ENCODE measurements at regions not wholly inside any gene's neighbourhood (a gene's known extent, or its start where the extent isn't known, plus 50 kb on each side); places are given as distances from the start of the nearest gene placed in this dataset.
"Not testable (repeated sequence)": the region's sequence is repeated elsewhere in the genome, so short reads cannot be mapped to it uniquely, and the experiment has no call there.

- no peak for DNase-seq
Observed at GRCh38 chr18:60200558-60200957, 172.0 kb downstream of the MC4R start.

DNA sequence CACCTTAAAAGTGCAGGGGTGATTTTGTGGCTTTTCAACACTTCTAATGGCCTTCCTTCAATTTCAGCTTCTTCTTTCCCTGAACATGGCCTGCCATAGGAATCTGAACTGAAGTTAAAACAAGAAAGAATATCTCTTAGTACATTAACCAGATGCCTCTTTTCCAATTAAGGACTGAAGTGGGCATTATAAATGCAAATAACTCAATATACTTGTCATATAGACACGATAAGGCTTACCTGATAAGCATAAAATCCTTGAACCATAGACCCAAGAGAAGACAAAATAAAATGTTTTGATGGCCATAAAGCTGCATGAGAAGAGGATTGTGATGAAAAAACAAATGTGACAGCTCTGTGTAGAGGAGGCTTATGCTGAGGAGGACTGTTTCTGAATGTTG, 173.1 kb downstream of the MC4R start:
- DNase-seq, result no peak

DNA sequence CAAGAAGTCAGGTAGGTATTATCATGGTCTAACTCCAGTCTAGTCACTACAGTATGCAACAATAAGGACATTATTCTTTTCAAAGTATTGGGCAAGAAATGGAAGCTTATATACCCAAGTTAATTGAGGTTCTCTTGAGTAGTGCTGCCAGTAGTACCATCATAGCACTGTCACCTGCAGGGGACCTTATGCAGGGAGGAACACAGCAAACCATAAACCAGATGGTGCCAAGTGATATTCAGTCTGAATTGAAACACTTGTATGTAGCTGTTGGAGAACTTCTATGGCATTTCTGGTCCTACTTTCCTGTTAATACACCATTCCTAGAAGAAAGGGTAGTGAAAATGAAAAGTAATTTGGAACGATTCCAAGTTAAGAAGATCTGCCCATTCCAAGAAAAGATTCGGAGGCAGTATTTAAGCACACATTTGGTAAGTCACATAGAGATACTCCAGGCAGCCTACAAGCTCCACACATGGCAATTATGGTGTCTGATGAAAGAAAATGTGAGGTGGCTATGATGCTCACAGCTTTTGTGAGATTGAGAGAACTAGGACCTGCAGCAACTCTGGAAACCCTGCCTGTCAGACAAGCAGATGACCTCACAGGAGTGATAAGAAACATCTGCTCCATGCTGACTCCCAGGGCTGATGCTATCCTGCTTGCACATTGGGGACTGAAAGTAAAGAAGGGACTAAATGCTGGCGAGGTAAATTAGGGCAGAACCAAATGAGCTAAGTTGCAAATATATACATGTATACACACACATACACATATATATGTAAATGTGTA, 174.7 kb downstream of the MC4R start:
- no peak for DNase-seq

DNA sequence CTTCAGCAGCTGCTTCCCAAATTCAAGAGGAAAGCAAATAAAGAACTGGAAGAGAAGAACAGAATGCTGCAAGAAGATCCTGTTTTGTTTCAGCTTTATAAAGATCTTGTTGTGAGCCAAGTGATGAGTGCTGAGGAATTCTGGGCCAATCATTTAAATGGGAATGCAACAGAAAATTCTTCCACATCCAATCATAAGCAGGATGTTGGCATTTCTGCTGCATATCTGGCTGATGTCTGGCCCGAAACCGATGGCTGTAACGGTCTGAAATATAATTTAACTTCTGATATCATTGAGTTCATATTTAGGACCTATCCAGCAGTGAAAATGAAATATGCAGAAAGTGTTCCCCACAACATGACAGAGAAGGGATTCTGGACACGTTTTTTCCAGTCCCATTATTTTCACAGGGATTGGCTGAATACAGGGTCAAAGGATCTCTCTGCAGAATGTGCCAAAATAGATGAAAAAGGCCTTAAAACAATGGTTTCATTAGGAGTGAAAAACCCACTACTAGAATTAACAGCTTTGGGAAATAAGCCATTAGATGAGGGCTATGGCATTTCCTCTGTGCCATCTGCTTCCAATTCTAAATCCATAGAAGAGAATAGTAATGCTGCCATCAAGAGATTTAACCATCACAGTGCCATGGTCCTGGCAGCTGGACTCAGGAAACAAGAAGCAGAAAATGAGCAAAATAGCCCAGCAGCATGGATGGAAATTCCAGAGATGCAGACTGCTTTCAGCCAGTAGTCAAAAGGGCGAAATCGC, 175.6 kb downstream of the MC4R start:
- no peak for DNase-seq

GRCh38 chr18:60193780-60194179, 178.8 kb downstream of the MC4R start:
- no peak for DNase-seq

GRCh38 chr18:60191926-60192325, 180.6 kb downstream of the MC4R start:
- DNase-seq, result no peak

DNA sequence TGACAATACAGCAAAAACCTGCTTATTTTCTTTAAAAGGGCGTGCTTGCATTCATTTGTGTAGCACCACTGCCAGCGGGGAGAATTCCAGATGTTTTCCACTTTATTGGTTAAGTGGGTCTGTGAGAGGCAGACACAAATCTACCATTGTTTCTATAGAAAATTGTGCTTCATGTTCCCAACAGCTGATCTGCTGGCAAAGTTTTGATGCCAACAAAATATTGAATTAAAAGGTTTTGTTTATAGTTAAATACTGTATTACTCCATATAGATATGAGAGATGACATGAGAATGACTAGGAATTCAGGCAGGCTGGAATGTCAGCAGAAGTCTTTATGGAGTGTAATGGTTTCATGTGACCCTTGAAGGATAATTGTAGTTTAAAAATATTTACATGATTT, 182.7 kb downstream of the MC4R start:
- no peak for DNase-seq

- no peak for DNase-seq
Observed at GRCh38 chr18:60188958-60189357, 183.6 kb downstream of the MC4R start.

DNA sequence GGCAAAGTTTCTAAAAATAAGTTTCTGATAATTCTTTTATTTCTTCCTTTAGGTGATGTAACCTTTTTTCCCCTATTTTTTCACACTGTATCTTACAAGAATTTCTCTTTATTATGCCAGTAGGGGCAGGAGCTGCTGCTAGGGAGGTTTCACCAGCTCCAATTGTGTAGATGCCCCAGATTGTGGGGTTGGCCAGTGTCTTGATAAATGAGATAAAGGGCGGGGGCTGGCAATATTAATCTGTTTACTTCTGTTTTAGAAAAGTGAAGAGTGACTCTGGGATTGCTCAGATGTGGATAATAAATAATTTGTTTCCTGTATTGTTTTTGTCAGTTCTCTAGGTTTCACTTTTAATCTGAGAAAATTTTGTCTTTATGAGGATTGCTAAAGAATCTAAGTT, 190.4 kb downstream of the MC4R start:
- no peak for DNase-seq

- no peak for DNase-seq
Observed at GRCh38 chr18:60180671-60181070, 191.9 kb downstream of the MC4R start.

GRCh38 chr18:60178224-60178623, 194.4 kb downstream of the MC4R start:
- DNase-seq, result not testable (repeated sequence)

DNA sequence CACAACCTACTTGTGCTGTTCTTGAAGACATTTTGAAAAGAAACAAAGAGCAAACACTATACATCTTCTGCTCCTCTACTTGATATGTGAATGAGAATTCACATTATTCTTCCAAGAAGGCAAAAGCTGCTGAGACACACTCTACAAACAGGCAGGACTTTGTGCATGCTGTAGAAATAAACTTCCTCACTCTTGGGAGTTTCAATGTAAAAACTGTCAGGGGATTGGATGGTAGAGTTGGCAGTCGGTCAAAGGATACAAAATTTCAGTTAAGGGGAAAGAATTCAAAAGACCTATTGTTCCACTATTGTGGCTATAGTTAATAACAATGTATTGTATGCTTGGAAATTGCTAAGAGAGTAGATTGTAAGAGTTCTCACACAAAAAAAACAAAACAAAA, 196.3 kb downstream of the MC4R start:
- no peak for DNase-seq

DNA sequence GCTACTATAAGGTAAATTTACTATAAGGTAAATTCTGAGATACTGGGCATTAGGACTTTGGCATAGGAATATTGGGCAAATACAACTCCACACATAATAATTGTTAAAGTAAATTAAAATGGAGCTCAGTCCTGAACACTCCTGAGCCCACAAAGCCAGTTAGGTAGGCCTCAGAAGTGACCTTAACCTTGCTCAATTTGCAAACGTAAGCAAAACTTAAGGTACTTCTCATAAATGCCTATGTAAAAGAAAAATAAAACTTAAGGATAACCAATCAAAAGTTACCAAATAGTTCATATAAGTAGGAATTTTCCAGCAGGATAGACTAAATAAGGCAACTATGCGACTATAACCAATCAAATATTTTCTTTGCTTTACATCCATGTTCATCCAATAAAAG, 197.7 kb downstream of the MC4R start:
- no peak for DNase-seq

- no peak for DNase-seq
Observed at GRCh38 chr18:60172030-60172429, 200.5 kb downstream of the MC4R start.

DNA sequence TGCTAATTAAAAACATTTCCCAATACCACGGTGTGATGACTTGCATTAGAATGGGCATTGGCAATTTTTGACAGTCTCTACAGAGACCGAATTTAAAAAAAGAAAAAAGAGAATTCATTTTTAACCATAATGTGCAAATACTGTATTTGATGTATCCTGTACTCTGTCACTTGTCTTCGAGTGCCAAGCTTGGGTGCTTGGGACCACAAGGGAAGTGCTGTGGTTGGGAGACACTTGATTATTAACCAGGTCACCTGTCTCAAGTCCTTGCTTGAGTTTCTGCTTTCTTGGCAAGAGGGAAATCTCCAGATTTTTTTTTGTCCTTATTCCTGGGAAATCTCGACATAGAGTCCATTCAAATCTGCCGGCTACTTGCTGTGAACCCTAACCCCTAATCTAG, 209.0 kb downstream of the MC4R start:
- DNase-seq, result no peak

DNA sequence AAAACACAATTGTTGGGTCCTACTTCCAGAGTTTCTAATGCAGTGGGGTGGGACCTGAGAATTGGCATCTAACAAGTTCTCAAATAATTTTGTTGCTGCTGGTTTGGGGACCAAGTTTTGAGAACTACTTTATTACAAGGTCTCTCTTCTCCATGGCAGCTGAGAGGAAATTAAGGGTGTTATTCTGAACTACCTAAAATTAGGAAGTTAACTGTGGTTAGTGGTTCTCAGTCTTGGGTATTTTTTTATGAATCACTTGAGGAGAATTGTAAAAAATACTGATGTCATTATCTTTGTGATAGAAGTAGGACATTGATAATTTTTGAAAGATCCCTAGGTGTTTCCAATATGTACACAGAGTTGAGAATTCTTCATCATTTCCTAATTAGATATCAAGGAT, 210.2 kb downstream of the MC4R start:
- DNase-seq, result no peak

GRCh38 chr18:60157810-60158209, 214.8 kb downstream of the MC4R start:
- DNase-seq, result no peak

- no peak for DNase-seq
Observed at GRCh38 chr18:60153376-60153775, 219.2 kb downstream of the MC4R start.

GRCh38 chr18:60149316-60149715, 223.3 kb downstream of the MC4R start:
- DNase-seq, result no peak

GRCh38 chr18:60147323-60147722, 225.3 kb downstream of the MC4R start:
- DNase-seq, result no peak

DNA sequence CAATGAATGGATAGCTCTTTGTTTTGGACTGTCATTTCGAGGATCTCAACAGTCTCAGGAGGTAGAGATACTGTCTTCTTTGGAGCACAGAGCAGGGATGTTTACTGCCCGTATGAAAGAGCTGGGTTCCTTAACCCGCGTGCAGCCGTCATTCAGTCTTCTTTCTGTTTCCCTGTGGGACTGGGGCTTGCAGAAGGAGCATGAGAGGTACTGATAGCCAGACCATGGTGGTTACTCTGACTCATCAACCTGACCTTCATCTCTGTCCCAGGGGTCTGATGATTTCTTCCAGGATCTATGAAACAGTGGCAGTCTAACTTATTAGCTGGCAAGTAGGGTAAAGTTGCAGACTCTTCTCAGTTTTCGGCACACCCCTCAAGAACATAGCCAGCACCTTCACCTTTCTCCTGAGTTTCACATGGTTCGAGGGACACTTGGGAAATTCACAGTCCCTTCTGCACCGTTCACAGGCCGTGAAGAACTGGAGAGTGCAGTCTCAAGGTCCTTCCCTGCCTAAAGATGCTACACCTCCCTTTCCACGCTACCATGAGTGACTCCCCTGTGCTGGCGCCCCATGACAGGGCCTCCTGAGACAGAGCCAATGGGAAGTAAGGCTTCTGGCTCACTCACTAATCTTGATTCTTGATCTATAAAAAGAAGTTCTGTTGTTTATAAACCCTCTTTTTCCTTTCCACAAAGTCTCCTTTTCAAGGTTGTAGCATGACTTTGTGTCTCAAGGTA, 226.2 kb downstream of the MC4R start:
- no peak for DNase-seq

- no peak for DNase-seq
Observed at GRCh38 chr18:60145776-60146175, 226.8 kb downstream of the MC4R start.

- DNase-seq, result no peak
Observed at GRCh38 chr18:60134806-60135205, 235.0 kb downstream of the PMAIP1 start.

GRCh38 chr18:60130284-60130683, 230.5 kb downstream of the PMAIP1 start:
- no peak for DNase-seq
